Colonic mucosa (tissue), 4 donors: ENCODE measurements at regions not wholly inside any gene's neighbourhood (a gene's known extent, or its start where the extent isn't known, plus 50 kb on each side); places are given as distances from the start of the nearest gene placed in this dataset.

Experiments used
- DNase-seq: peaks from one replicate; pipeline ENCODE4 v3.0.0-alpha.2; 2020
- H3K27ac ChIP-seq: fragments of 200-600 bp; one replicate; pipeline ENCODE4 v1.8.0; 2021
- H3K27me3 ChIP-seq: fragments of 200-600 bp; one replicate; pipeline ENCODE4 v1.8.0; 2021
- H3K36me3 ChIP-seq: fragments of 200-600 bp; one replicate; pipeline ENCODE4 v1.8.0; 2021
- H3K4me1 ChIP-seq: fragments of 200-600 bp; one replicate; pipeline ENCODE4 v1.8.0; 2021; ENCODE audit warnings: mild to moderate bottlenecking
- H3K4me3 ChIP-seq: fragments of 200-600 bp; one replicate; pipeline ENCODE4 v1.8.0; 2021
- H3K9ac ChIP-seq, 2 donors: one replicate each; pipeline ENCODE4 v1.7.0; 2013; ENCODE audit warnings: control low read depth in 2 of 2, low read depth in 2 of 2, low read length in 2 of 2
- H3K9me3 ChIP-seq: fragments of 200-600 bp; one replicate; pipeline ENCODE4 v1.8.0; 2021
- CTCF ChIP-seq: fragments of 200-600 bp; IDR thresholded peaks from one replicate; pipeline ENCODE4 v1.8.0; 2022; ENCODE audit warnings: antibody characterized with exemption, mild to moderate bottlenecking
- intact Hi-C: fragments of 100-400 bp; cut with DNase I; formaldehyde crosslinking; loops from one replicate; pipeline ENCODE4 v1.14.1; 2022
- donor health status: healthy.
- donor health status: DM: no; HTN: no; CAD: no.
- donor health status: DM: no; HTN: no; CAD: no.

- H3K4me1 ChIP-seq = no peaks in the 10 kb centered on the region
Measured at GRCh38 chr14:22513066-22513812, 75.8 kb downstream of the DAD1 start.

GRCh38 chr14:22512106-22512814, 76.8 kb downstream of the DAD1 start:
- no peaks in the 10 kb centered on the region for H3K9me3 ChIP-seq
- H3K4me3 ChIP-seq = no peak overlapping the region
- no peak for DNase-seq
- no peak for TF ChIP-seq CTCF
- no peaks in the 10 kb centered on the region for H3K36me3 ChIP-seq
- no peaks in the 10 kb centered on the region for H3K27me3 ChIP-seq
- peak overlapping the region; percentile 40 for H3K27ac ChIP-seq
- no peak overlapping the region for H3K9ac ChIP-seq
- H3K4me1 ChIP-seq = no peaks in the 10 kb centered on the region
- intact Hi-C loops = no loop called here

More at GRCh38 chr14:22513066-22513812, 75.8 kb downstream of the DAD1 start:
- Histone ChIP-seq H3K4me3 (no peak overlapping the region), H3K27me3 (no peaks in the 10 kb centered on the region), H3K9me3 (no peaks in the 10 kb centered on the region), H3K27ac (peak overlapping the region; percentile 40), H3K36me3 (no peaks in the 10 kb centered on the region), H3K9ac (peak overlapping the region in 1 of 2 donors; percentile 13)
- TF ChIP-seq CTCF = no peak
- no peak for DNase-seq
- intact Hi-C loops = no loop called here

GRCh38 chr14:22510527-22511110, 78.4 kb downstream of the DAD1 start:
- intact Hi-C loops = no loop called here
- H3K4me3 ChIP-seq = no peak overlapping the region
- no peaks in the 10 kb centered on the region for H3K27me3 ChIP-seq
- DNase-seq = no peak
- H3K27ac ChIP-seq = peak overlapping the region; percentile 43
- H3K9me3 ChIP-seq = no peaks in the 10 kb centered on the region
- no peak for TF ChIP-seq CTCF
- no peak overlapping the region for H3K9ac ChIP-seq
- H3K4me1 ChIP-seq = no peaks in the 10 kb centered on the region
- no peaks in the 10 kb centered on the region for H3K36me3 ChIP-seq

- Histone ChIP-seq H3K9me3 (no peaks in the 10 kb centered on the region), H3K4me1 (no peaks in the 10 kb centered on the region), H3K9ac (peak overlapping the region in 1 of 2 donors; percentile 17), H3K36me3 (no peaks in the 10 kb centered on the region), H3K27ac (peak overlapping the region; percentile 43), H3K27me3 (no peaks in the 10 kb centered on the region), H3K4me3 (no peak overlapping the region)
- no peak for DNase-seq
- TF ChIP-seq CTCF = no peak
- intact Hi-C loops = no loop called here
Measured at GRCh38 chr14:22509751-22510300, 79.2 kb downstream of the DAD1 start.

GRCh38 chr14:22509036-22509709, 79.9 kb downstream of the DAD1 start:
- Histone ChIP-seq H3K4me1 (no peaks in the 10 kb centered on the region), H3K4me3 (no peak overlapping the region), H3K27ac (no peak overlapping the region)

More at GRCh38 chr14:22509036-22509709, 79.9 kb downstream of the DAD1 start:
- TF ChIP-seq CTCF = no peak
- DNase-seq = no peak
- H3K9ac ChIP-seq = peak overlapping the region; percentile 0 to 17
- H3K9me3 ChIP-seq = no peaks in the 10 kb centered on the region
- intact Hi-C loops = no loop called here
- no peaks in the 10 kb centered on the region for H3K36me3 ChIP-seq
- no peaks in the 10 kb centered on the region for H3K27me3 ChIP-seq
